Liver (tissue), 8 donors: ENCODE measurements at regions not wholly inside any gene's neighbourhood (a gene's known extent, or its start where the extent isn't known, plus 50 kb on each side); places are given as distances from the start of the nearest gene placed in this dataset.

Experiments
- DNase-seq: peaks from one replicate; pipeline ENCODE4 v3.0.0-alpha.2; 2017; ENCODE audit warnings: low spot score
- H3K27ac ChIP-seq, 2 donors: one replicate each; pipeline ENCODE4 v1.7.0; 2013; ENCODE audit warnings: inconsistent platforms in 2 of 2, low read length in 2 of 2, control low read depth in 1 of 2, low read depth in 1 of 2, mild to moderate bottlenecking in 1 of 2
- H3K27me3 ChIP-seq, 4 donors: one replicate each; pipeline versions ENCODE4 v1.6.1 to v1.7.0; 2013; ENCODE audit warnings: low read length in 3 of 4, inconsistent platforms in 1 of 4, mild to moderate bottlenecking in 1 of 4, moderate library complexity in 1 of 4; ENCODE audit not compliant: control insufficient read depth in 4 of 4, insufficient read depth in 4 of 4
- H3K36me3 ChIP-seq, 4 donors: one replicate each; pipeline versions ENCODE4 v1.6.1 to v1.7.0; 2013; ENCODE audit warnings: low read length in 3 of 4, mild to moderate bottlenecking in 3 of 4, low read depth in 1 of 4, moderate library complexity in 1 of 4; ENCODE audit not compliant: control insufficient read depth in 4 of 4, insufficient read depth in 3 of 4
- H3K4me1 ChIP-seq, 4 donors: one replicate each; pipeline versions ENCODE4 v1.6.1 to v1.7.0; 2013; ENCODE audit warnings: low read length in 3 of 4, mild to moderate bottlenecking in 3 of 4, moderate library complexity in 1 of 4; ENCODE audit not compliant: control insufficient read depth in 4 of 4, insufficient read depth in 4 of 4
- H3K4me3 ChIP-seq, 3 donors: one replicate each; pipeline versions ENCODE4 v1.6.1 to v1.7.0; 2013; ENCODE audit warnings: low read length in 3 of 3, control low read depth in 1 of 3, low read depth in 1 of 3, mild to moderate bottlenecking in 1 of 3
- H3K9ac ChIP-seq, 2 donors: one replicate each; pipeline ENCODE4 v1.7.0; 2013; ENCODE audit warnings: low read length in 2 of 2, mild to moderate bottlenecking in 2 of 2, moderate library complexity in 2 of 2, control low read depth in 1 of 2, low read depth in 1 of 2
- H3K9me3 ChIP-seq, 4 donors: one replicate each; pipeline versions ENCODE4 v1.6.1 to v1.7.0; 2013; ENCODE audit warnings: low read length in 3 of 4; ENCODE audit not compliant: control insufficient read depth in 4 of 4
- EGR1 ChIP-seq, 2 donors: IDR thresholded peaks; 2 replicates each; pipeline ENCODE4 v1.6.1; 2016 to 2018; ENCODE audit warnings: antibody characterized with exemption in 2 of 2, low read depth in 2 of 2
- FOXA2 ChIP-seq: IDR thresholded peaks from 2 replicates; pipeline ENCODE4 v1.6.1; 2016; ENCODE audit warnings: antibody characterized with exemption
- GABPA ChIP-seq, 2 donors: IDR thresholded peaks in 1 of 2; conservative IDR thresholded peaks in 1 of 2; 2 replicates each; pipeline ENCODE4 v1.6.1; 2016; ENCODE audit warnings: antibody characterized with exemption in 2 of 2, mild to moderate bottlenecking in 1 of 2, moderate library complexity in 1 of 2
- HNF4G ChIP-seq: IDR thresholded peaks from 2 replicates; pipeline ENCODE4 v1.6.1; 2016; ENCODE audit warnings: antibody characterized with exemption
- JUND ChIP-seq, 2 donors: IDR thresholded peaks; 2 replicates each; pipeline ENCODE4 v1.6.1; 2016; ENCODE audit warnings: antibody characterized with exemption in 2 of 2
- NR2F2 ChIP-seq: IDR thresholded peaks from 2 replicates; pipeline ENCODE4 v1.6.1; 2016; ENCODE audit warnings: antibody characterized with exemption
- RAD21 ChIP-seq, 2 donors: IDR thresholded peaks; 2 replicates each; pipeline ENCODE4 v1.6.1; 2016; ENCODE audit warnings: antibody characterized with exemption in 2 of 2, mild to moderate bottlenecking in 2 of 2
- RXRA ChIP-seq, 2 donors: IDR thresholded peaks; 2 replicates each; pipeline ENCODE4 v1.6.1; 2017 to 2018; ENCODE audit warnings: antibody characterized with exemption in 2 of 2, mild to moderate bottlenecking in 1 of 2
- SP1 ChIP-seq: IDR thresholded peaks from 2 replicates; pipeline ENCODE4 v1.6.1; 2018; ENCODE audit warnings: antibody characterized with exemption, mild to moderate bottlenecking
- TAF1 ChIP-seq: conservative IDR thresholded peaks from 2 replicates; pipeline ENCODE4 v1.6.1; 2016; ENCODE audit warnings: antibody characterized with exemption, mild to moderate bottlenecking
- YY1 ChIP-seq: IDR thresholded peaks from 2 replicates; pipeline ENCODE4 v1.6.1; 2016; ENCODE audit warnings: antibody characterized with exemption, mild to moderate bottlenecking
- WGBS: extraction: QIAGEN DNeasy Blood & Tissue Kit; methylation state at CpG from one replicate; pipeline ENCODE4 v1.1.7; 2013; 5-methylcytosine and 5-hydroxymethylcytosine counted together
- TF ChIP-seq, protein P1 (sequence below): fragments of 150-350 bp; IDR thresholded peaks from 2 replicates; pipeline ENCODE4 v1.5.1; 2017; ENCODE audit warnings: improper control_type of control experiment, low read depth, low read length; ENCODE audit not compliant: missing input control
- TF ChIP-seq, protein P2 (sequence below): IDR thresholded peaks from 2 replicates; pipeline ENCODE4 v1.6.1; 2016; ENCODE audit warnings: antibody characterized with exemption, mild to moderate bottlenecking
- TF ChIP-seq, protein P3 (sequence below): IDR thresholded peaks from 2 replicates; pipeline ENCODE4 v1.6.1; 2016; ENCODE audit warnings: antibody characterized with exemption
- TF ChIP-seq, protein P4 (sequence below): IDR thresholded peaks from 2 replicates; pipeline ENCODE4 v1.6.1; 2016; ENCODE audit warnings: antibody characterized with exemption
- donor health status: healthy.
- donor health status: healthy.
- donor health status: healthy.
- donor health status: healthy.
- donor health status: healthy.

DNA sequence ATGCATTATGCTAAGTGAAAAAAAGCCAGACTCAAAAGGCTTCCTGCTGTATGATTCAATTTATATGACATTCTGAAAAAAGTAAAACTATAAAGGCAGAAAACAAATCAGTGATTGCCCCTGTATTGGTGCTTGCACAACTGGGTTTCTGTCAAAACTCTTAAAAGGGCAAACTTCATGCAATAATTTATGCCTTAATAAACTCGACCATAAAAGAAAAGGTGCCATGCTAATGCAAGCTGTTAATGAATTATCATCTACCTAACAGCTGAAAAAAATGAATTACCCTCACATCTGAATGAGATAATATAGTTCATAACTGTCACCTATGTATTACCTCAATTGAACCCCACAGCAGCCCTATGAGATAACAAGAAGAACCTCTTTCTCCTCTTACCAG lies 120.8 kb upstream of the ATP1A1 start:
- no peaks in the 10 kb centered on the region for H3K9me3 ChIP-seq
- H3K4me1 ChIP-seq: peaks cover 0 to 3% (median 0%) of the 10 kb centered on the region in 4 donors
- H3K27ac ChIP-seq: no peak overlapping the region
- H3K9ac ChIP-seq: no peak overlapping the region
- H3K36me3 ChIP-seq: no peaks in the 10 kb centered on the region
- DNase-seq: no peak
- no peaks in the 10 kb centered on the region for H3K27me3 ChIP-seq
- 73% methylated on average over 1 of the region's 1 CpG for WGBS
- no peak overlapping the region for H3K4me3 ChIP-seq
- no peak for TF ChIP-seq SP1
- no peak for TF ChIP-seq JUND (IDR thresholded peaks at IDR 0.05)
- no peak for TF ChIP-seq FOXA2
- no peak for TF ChIP-seq RXRA (IDR thresholded peaks at IDR 0.05)

DNA sequence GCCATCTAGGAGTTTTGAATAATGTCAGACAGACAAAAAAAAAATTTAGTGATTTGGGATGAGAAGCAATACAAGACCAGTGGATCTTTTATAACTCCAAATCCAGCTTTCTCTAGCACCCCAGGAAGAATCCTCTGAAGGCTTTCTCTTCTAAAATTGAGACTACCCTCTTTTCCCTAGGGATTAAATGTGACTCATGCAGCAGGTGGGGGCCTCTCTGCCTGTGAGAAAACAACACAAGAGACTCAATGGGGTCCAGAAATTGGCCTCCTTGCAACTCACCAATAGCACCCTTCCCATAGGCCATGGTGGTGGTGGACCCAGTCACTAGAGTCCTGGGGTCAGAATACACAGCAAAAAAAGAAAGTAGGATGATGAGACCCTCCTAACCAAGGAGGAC lies 120.3 kb upstream of the ATP1A1 start:
- Histone ChIP-seq H3K9ac (no peak overlapping the region), H3K27ac (no peak overlapping the region), H3K4me1 (peaks cover 0 to 3% (median 0%) of the 10 kb centered on the region in 4 donors), H3K9me3 (no peaks in the 10 kb centered on the region), H3K36me3 (no peaks in the 10 kb centered on the region), H3K4me3 (no peak overlapping the region), H3K27me3 (no peaks in the 10 kb centered on the region)
- DNase-seq: no peak
- TF ChIP-seq, protein P1, sequence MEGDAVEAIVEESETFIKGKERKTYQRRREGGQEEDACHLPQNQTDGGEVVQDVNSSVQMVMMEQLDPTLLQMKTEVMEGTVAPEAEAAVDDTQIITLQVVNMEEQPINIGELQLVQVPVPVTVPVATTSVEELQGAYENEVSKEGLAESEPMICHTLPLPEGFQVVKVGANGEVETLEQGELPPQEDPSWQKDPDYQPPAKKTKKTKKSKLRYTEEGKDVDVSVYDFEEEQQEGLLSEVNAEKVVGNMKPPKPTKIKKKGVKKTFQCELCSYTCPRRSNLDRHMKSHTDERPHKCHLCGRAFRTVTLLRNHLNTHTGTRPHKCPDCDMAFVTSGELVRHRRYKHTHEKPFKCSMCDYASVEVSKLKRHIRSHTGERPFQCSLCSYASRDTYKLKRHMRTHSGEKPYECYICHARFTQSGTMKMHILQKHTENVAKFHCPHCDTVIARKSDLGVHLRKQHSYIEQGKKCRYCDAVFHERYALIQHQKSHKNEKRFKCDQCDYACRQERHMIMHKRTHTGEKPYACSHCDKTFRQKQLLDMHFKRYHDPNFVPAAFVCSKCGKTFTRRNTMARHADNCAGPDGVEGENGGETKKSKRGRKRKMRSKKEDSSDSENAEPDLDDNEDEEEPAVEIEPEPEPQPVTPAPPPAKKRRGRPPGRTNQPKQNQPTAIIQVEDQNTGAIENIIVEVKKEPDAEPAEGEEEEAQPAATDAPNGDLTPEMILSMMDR: no peak
- TF ChIP-seq, protein P2, sequence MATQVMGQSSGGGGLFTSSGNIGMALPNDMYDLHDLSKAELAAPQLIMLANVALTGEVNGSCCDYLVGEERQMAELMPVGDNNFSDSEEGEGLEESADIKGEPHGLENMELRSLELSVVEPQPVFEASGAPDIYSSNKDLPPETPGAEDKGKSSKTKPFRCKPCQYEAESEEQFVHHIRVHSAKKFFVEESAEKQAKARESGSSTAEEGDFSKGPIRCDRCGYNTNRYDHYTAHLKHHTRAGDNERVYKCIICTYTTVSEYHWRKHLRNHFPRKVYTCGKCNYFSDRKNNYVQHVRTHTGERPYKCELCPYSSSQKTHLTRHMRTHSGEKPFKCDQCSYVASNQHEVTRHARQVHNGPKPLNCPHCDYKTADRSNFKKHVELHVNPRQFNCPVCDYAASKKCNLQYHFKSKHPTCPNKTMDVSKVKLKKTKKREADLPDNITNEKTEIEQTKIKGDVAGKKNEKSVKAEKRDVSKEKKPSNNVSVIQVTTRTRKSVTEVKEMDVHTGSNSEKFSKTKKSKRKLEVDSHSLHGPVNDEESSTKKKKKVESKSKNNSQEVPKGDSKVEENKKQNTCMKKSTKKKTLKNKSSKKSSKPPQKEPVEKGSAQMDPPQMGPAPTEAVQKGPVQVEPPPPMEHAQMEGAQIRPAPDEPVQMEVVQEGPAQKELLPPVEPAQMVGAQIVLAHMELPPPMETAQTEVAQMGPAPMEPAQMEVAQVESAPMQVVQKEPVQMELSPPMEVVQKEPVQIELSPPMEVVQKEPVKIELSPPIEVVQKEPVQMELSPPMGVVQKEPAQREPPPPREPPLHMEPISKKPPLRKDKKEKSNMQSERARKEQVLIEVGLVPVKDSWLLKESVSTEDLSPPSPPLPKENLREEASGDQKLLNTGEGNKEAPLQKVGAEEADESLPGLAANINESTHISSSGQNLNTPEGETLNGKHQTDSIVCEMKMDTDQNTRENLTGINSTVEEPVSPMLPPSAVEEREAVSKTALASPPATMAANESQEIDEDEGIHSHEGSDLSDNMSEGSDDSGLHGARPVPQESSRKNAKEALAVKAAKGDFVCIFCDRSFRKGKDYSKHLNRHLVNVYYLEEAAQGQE: no peak
- TF ChIP-seq GABPA (IDR thresholded peaks at IDR 0.05 in 1 of 2, conservative IDR thresholded peaks at IDR 0.05 in 1 of 2) (no peak), HNF4G (no peak), NR2F2 (no peak), JUND (IDR thresholded peaks at IDR 0.05) (no peak), TAF1 (no peak), EGR1 (IDR thresholded peaks at IDR 0.05; ENCODE audit: low read depth in 2 of 2) (no peak), YY1 (no peak), RAD21 (IDR thresholded peaks at IDR 0.05) (no peak)
- TF ChIP-seq, protein P3, sequence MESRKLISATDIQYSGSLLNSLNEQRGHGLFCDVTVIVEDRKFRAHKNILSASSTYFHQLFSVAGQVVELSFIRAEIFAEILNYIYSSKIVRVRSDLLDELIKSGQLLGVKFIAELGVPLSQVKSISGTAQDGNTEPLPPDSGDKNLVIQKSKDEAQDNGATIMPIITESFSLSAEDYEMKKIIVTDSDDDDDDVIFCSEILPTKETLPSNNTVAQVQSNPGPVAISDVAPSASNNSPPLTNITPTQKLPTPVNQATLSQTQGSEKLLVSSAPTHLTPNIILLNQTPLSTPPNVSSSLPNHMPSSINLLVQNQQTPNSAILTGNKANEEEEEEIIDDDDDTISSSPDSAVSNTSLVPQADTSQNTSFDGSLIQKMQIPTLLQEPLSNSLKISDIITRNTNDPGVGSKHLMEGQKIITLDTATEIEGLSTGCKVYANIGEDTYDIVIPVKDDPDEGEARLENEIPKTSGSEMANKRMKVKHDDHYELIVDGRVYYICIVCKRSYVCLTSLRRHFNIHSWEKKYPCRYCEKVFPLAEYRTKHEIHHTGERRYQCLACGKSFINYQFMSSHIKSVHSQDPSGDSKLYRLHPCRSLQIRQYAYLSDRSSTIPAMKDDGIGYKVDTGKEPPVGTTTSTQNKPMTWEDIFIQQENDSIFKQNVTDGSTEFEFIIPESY: no peak
- TF ChIP-seq, protein P4, sequence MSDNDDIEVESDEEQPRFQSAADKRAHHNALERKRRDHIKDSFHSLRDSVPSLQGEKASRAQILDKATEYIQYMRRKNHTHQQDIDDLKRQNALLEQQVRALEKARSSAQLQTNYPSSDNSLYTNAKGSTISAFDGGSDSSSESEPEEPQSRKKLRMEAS: no peak
